ENCODE measurements at regions not wholly inside any gene's neighbourhood (a gene's known extent, or its start where the extent isn't known, plus 50 kb on each side); places are given as distances from the start of the nearest gene placed in this dataset.
A peak's percentile ranks its signal among the peaks of the same experiment; 100 is the strongest.

- Histone ChIP-seq H3K36me3 (ENCODE audit: control insufficient read depth, insufficient read depth, low read length) (peaks cover 17% of the 10 kb centered on the region), H3K27ac (ENCODE audit: low read length) (no peak overlapping the region), H3K4me3 (ENCODE audit: low read length) (no peak overlapping the region), H3K4me1 (ENCODE audit: control insufficient read depth, insufficient read depth, low read length) (no peaks in the 10 kb centered on the region), H3K27me3 (ENCODE audit: control insufficient read depth, insufficient read depth, low read length) (no peaks in the 10 kb centered on the region), H3K9me3 (replicated peaks; ENCODE audit: control insufficient read depth, low read depth, low read length) (no peaks in the 10 kb centered on the region)
- no peak for DNase-seq
- WGBS (ENCODE audit: insufficient coverage) = 100% methylated on average over 1 of the region's 3 CpGs
These were observed 52.8 kb upstream of the GRK3 start for GRCh38 chr22:25511725-25512124.

- Histone ChIP-seq H3K4me1 (ENCODE audit: control insufficient read depth, insufficient read depth, low read length) (no peaks in the 10 kb centered on the region), H3K27ac (ENCODE audit: low read length) (no peak overlapping the region), H3K36me3 (ENCODE audit: control insufficient read depth, insufficient read depth, low read length) (peaks cover 17% of the 10 kb centered on the region), H3K9me3 (replicated peaks; ENCODE audit: control insufficient read depth, low read depth, low read length) (no peaks in the 10 kb centered on the region), H3K4me3 (ENCODE audit: low read length) (no peak overlapping the region), H3K27me3 (ENCODE audit: control insufficient read depth, insufficient read depth, low read length) (no peaks in the 10 kb centered on the region)
- 30% methylated on average over 7 of the region's 13 CpGs for WGBS (ENCODE audit: insufficient coverage)
- peak; percentile 11 for DNase-seq
These were observed 49.9 kb upstream of the GRK3 start for GRCh38 chr22:25514436-25515180.
